GM23248 (cell line): ENCODE measurements at regions not wholly inside any gene's neighbourhood (a gene's known extent, or its start where the extent isn't known, plus 50 kb on each side); places are given as distances from the start of the nearest gene placed in this dataset.

Experiments used
- EZH2 ChIP-seq: fragments of 200-600 bp; sonication (generic); IDR thresholded peaks from 2 replicates; pipeline ENCODE4 v1.6.1; 2018; ENCODE audit warnings: antibody characterized with exemption, mild to moderate bottlenecking; ENCODE audit not compliant: insufficient read depth, poor library complexity, severe bottlenecking
- EZH2phosphoT487 ChIP-seq: fragments of 200-600 bp; sonication (generic); IDR thresholded peaks from 2 replicates; pipeline ENCODE4 v1.6.1; 2018; ENCODE audit warnings: antibody characterized with exemption, moderate library complexity, mild to moderate bottlenecking, low read depth; ENCODE audit not compliant: insufficient read depth

GRCh38 chr7:142629588-142630260, 119.5 kb upstream of the PRSS1 start:
- no peak for TF ChIP-seq EZH2phosphoT487
- no peak for TF ChIP-seq EZH2
